ENCODE measurements at regions not wholly inside any gene's neighbourhood (a gene's known extent, or its start where the extent isn't known, plus 50 kb on each side); places are given as distances from the start of the nearest gene placed in this dataset.
A peak's percentile ranks its signal among the peaks of the same experiment; 100 is the strongest.

- no peak for DNase-seq (ENCODE audit: low read depth)
Measured at GRCh38 chr12:77571127-77571526, 259.6 kb upstream of the NAV3 start.

- no peak for DNase-seq (ENCODE audit: low read depth)
Measured at GRCh38 chr12:77569876-77570275, 260.8 kb upstream of the NAV3 start.

- no peak for DNase-seq (ENCODE audit: low read depth)
Measured at GRCh38 chr12:77560714-77561113, 270.0 kb upstream of the NAV3 start.

GRCh38 chr12:77559400-77560074, 271.2 kb upstream of the NAV3 start:
- no peak for DNase-seq (ENCODE audit: low read depth)

- DNase-seq (ENCODE audit: low read depth) = no peak
Measured at GRCh38 chr12:77555074-77555473, 275.6 kb upstream of the NAV3 start.

- DNase-seq (ENCODE audit: low read depth) = no peak
Measured at GRCh38 chr12:77553976-77554619, 276.6 kb upstream of the NAV3 start.

- no peak for DNase-seq (ENCODE audit: low read depth)
Measured at GRCh38 chr12:77549383-77550128, 281.1 kb upstream of the NAV3 start.

- no peak for DNase-seq (ENCODE audit: low read depth)
Measured at GRCh38 chr12:77548797-77549196, 281.9 kb upstream of the NAV3 start.

GRCh38 chr12:77540097-77540496, 290.6 kb upstream of the NAV3 start:
- no peak for DNase-seq (ENCODE audit: low read depth)

- no peak for DNase-seq (ENCODE audit: low read depth)
Measured at GRCh38 chr12:77537663-77538062, 293.0 kb upstream of the NAV3 start.

GRCh38 chr12:77535734-77536133, 295.0 kb upstream of the NAV3 start:
- DNase-seq (ENCODE audit: low read depth) = no peak

GRCh38 chr12:77531912-77532311, 298.8 kb upstream of the NAV3 start:
- DNase-seq (ENCODE audit: low read depth) = no peak

- no peak for DNase-seq (ENCODE audit: low read depth)
Measured at GRCh38 chr12:77522247-77522646, 308.4 kb upstream of the NAV3 start.

GRCh38 chr12:77521508-77522115, 309.1 kb upstream of the NAV3 start:
- peak; percentile 0 for DNase-seq (ENCODE audit: low read depth)

- DNase-seq (ENCODE audit: low read depth) = no peak
Measured at GRCh38 chr12:77514511-77514910, 316.2 kb upstream of the NAV3 start.

- DNase-seq (ENCODE audit: low read depth) = no peak
Measured at GRCh38 chr12:77510985-77511384, 319.7 kb upstream of the NAV3 start.

GRCh38 chr12:77504466-77504865, 326.2 kb upstream of the NAV3 start:
- DNase-seq (ENCODE audit: low read depth) = no peak

GRCh38 chr12:77500089-77500488, 330.6 kb upstream of the NAV3 start:
- DNase-seq (ENCODE audit: low read depth) = no peak

GRCh38 chr12:77497647-77498046, 333.0 kb upstream of the NAV3 start:
- no peak for DNase-seq (ENCODE audit: low read depth)

GRCh38 chr12:77496714-77497113, 334.0 kb upstream of the NAV3 start:
- no peak for DNase-seq (ENCODE audit: low read depth)

GRCh38 chr12:77494296-77494695, 336.4 kb upstream of the NAV3 start:
- no peak for DNase-seq (ENCODE audit: low read depth)

- DNase-seq (ENCODE audit: low read depth) = no peak
Measured at GRCh38 chr12:77493302-77494168, 337.2 kb upstream of the NAV3 start.
